SU-DHL-6 (cell line): ENCODE measurements at regions not wholly inside any gene's neighbourhood (a gene's known extent, or its start where the extent isn't known, plus 50 kb on each side); places are given as distances from the start of the nearest gene placed in this dataset.

Experiments used
- H2AFZ ChIP-seq: fragments of 200-600 bp; sonication (generic); 2 replicates; pipeline ENCODE4 v1.6.1; 2014; ENCODE audit warnings: low read depth, mild to moderate bottlenecking, moderate library complexity, mixed read lengths, antibody characterized with exemption, low read length; ENCODE audit not compliant: severe bottlenecking
- H3F3A ChIP-seq: fragments of 200-600 bp; shearing (Covaris generic); 2 replicates; pipeline ENCODE4 v1.6.0; 2016; ENCODE audit warnings: antibody characterized with exemption, mild to moderate bottlenecking; ENCODE audit not compliant: insufficient read depth
- H3K27ac ChIP-seq: fragments of 200-600 bp; sonication (generic); 2 replicates; pipeline ENCODE4 v1.5.1; 2016; ENCODE audit warnings: low read depth, mild to moderate bottlenecking, low read length, moderate library complexity, mixed read lengths
- H3K27me3 ChIP-seq: fragments of 200-600 bp; sonication (generic), shearing (Covaris generic); 2 replicates; pipeline ENCODE4 v1.6.0; 2014; ENCODE audit warnings: mild to moderate bottlenecking, low read length
- H3K36me3 ChIP-seq: fragments of 200-600 bp; sonication (generic); 2 replicates; pipeline ENCODE4 v1.6.1; 2014; ENCODE audit warnings: mild to moderate bottlenecking, low read length, mixed read lengths
- H3K4me2 ChIP-seq: fragments of 300-600, 200-600 bp; shearing (Covaris generic), sonication (generic); 2 replicates; pipeline ENCODE4 v1.6.0; 2014; ENCODE audit warnings: low read length, low read depth, mild to moderate bottlenecking; ENCODE audit not compliant: poor library complexity, severe bottlenecking
- H3K4me3 ChIP-seq: fragments of 200-600 bp; sonication (generic); 2 replicates; pipeline ENCODE4 v1.5.1; 2014; ENCODE audit warnings: antibody characterized with exemption, low read length, mild to moderate bottlenecking, mixed read lengths; ENCODE audit not compliant: insufficient read depth, poor library complexity, severe bottlenecking
- H3K79me2 ChIP-seq: fragments of 200-600 bp; sonication (generic); 2 replicates; pipeline ENCODE4 v1.6.1; 2014; ENCODE audit warnings: mild to moderate bottlenecking, low read length, moderate library complexity; ENCODE audit not compliant: insufficient read depth
- H3K9ac ChIP-seq: fragments of 200-600 bp; sonication (generic); 2 replicates; pipeline ENCODE4 v1.7.0; 2014; ENCODE audit warnings: mild to moderate bottlenecking, low read length
- H3K9me2 ChIP-seq: fragments of 200-600 bp; sonication (generic); replicated peaks from 2 replicates; pipeline ENCODE4 v1.6.1; 2014; ENCODE audit warnings: low read length; ENCODE audit not compliant: insufficient read depth
- H3K9me3 ChIP-seq: fragments of 200-600 bp; sonication (generic); 2 replicates; pipeline ENCODE4 v1.6.1; 2014; ENCODE audit warnings: low read length, mixed read lengths; ENCODE audit not compliant: insufficient read depth
- H4K20me1 ChIP-seq: fragments of 200-600 bp; sonication (generic); 2 replicates; pipeline ENCODE4 v1.6.1; 2014; ENCODE audit warnings: low read depth, mild to moderate bottlenecking, antibody characterized with exemption, low read length, moderate library complexity, mixed read lengths
- EZH2phosphoT487 ChIP-seq: fragments of 200-600 bp; sonication (generic), shearing (Covaris generic); conservative IDR thresholded peaks from 2 replicates; pipeline ENCODE4 v1.6.1; 2018; ENCODE audit warnings: mild to moderate bottlenecking, antibody characterized with exemption, low read length, moderate library complexity, mixed read lengths
- TF ChIP-seq, protein P1 (sequence below): fragments of 200-600 bp; sonication (generic); IDR thresholded peaks from one replicate; pipeline ENCODE4 v1.5.1; 2017; ENCODE audit warnings: antibody characterized with exemption, mild to moderate bottlenecking, low read length, moderate library complexity; ENCODE audit not compliant: insufficient read depth, poor library complexity, severe bottlenecking

DNA sequence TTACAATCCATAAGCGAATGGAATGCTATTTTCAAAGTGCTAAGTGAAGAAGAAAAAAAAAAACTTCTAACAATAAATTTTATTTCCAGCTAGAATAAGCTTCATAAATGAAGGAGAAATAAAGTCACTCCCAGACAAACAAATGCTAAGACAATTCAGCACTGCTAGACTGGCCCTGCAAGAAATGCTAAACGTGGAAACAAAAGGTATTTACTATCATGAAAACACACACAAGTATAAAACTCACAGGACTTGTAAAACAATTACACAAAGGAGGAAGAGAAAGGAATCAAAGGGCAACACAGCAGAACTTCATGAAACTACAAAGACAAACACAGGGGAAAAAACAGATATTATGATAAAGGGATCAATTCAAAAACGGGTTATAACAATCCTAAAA, 85.8 kb upstream of the NELL2 start:
- H4K20me1 ChIP-seq: no peaks in the 10 kb centered on the region
- no peaks in the 10 kb centered on the region for H3F3A ChIP-seq
- no peaks in the 10 kb centered on the region for H3K9me2 ChIP-seq
- H2AFZ ChIP-seq: no peak overlapping the region
- no peaks in the 10 kb centered on the region for H3K79me2 ChIP-seq
- no peak for TF ChIP-seq EZH2phosphoT487
- TF ChIP-seq, protein P1, sequence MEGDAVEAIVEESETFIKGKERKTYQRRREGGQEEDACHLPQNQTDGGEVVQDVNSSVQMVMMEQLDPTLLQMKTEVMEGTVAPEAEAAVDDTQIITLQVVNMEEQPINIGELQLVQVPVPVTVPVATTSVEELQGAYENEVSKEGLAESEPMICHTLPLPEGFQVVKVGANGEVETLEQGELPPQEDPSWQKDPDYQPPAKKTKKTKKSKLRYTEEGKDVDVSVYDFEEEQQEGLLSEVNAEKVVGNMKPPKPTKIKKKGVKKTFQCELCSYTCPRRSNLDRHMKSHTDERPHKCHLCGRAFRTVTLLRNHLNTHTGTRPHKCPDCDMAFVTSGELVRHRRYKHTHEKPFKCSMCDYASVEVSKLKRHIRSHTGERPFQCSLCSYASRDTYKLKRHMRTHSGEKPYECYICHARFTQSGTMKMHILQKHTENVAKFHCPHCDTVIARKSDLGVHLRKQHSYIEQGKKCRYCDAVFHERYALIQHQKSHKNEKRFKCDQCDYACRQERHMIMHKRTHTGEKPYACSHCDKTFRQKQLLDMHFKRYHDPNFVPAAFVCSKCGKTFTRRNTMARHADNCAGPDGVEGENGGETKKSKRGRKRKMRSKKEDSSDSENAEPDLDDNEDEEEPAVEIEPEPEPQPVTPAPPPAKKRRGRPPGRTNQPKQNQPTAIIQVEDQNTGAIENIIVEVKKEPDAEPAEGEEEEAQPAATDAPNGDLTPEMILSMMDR: no peak
- no peaks in the 10 kb centered on the region for H3K27me3 ChIP-seq
- H3K4me3 ChIP-seq: no peak overlapping the region
- H3K27ac ChIP-seq: no peak overlapping the region
- no peaks in the 10 kb centered on the region for H3K36me3 ChIP-seq
- H3K9ac ChIP-seq: no peak overlapping the region
- H3K4me2 ChIP-seq: no peak overlapping the region
- H3K9me3 ChIP-seq: no peaks in the 10 kb centered on the region

DNA sequence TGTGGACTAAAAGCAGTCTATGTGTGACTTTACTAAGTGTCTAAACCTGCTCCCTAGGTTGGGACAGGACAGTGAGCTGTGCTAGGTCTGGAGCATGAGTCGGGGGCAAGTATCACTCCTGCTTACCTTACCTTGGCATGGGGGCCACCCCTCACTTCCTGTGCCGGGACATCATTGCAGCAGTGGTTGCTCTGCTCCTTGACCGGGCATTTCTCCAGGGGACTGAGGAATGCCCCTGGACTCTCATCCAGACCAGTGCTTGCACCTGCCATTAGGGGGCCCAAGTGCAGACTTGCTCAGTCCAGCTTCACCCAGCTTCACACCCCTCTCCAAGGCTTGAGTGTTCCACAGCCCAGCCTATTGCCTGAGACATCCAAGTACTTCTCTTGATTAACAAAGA, 84.7 kb upstream of the NELL2 start:
- no peaks in the 10 kb centered on the region for H3K27me3 ChIP-seq
- H2AFZ ChIP-seq: no peak overlapping the region

DNA sequence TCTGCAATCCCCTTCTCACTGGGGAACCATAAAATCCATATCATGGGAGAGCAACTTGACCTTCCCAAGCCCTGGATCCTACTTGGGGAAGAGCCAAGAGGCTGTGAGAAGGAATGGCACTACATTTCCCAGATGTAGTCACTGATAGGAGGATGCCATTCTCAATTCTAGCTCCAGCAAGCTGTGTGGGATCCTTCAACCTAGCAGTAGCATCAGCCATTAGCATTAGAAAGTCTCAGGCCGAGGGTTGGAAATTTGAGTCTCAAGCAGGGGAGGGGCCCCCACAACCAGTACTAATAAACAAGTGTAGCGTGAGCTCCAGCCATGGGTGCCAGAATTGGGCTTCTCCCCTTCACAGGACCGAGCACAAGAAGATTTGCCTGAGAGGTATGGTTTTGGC, 84.3 kb upstream of the NELL2 start:
- no peaks in the 10 kb centered on the region for H3K36me3 ChIP-seq
- H3K79me2 ChIP-seq: no peaks in the 10 kb centered on the region
- H3F3A ChIP-seq: no peaks in the 10 kb centered on the region
- no peaks in the 10 kb centered on the region for H4K20me1 ChIP-seq
- H2AFZ ChIP-seq: no peak overlapping the region
- TF ChIP-seq EZH2phosphoT487: no peak
- TF ChIP-seq, protein P1: no peak
- no peak overlapping the region for H3K4me2 ChIP-seq
- H3K9me2 ChIP-seq: no peaks in the 10 kb centered on the region
- H3K27ac ChIP-seq: no peak overlapping the region
- no peak overlapping the region for H3K4me3 ChIP-seq
- H3K27me3 ChIP-seq: no peaks in the 10 kb centered on the region
- no peak overlapping the region for H3K9ac ChIP-seq
- no peaks in the 10 kb centered on the region for H3K9me3 ChIP-seq

More for the DNA sequence above, 84.7 kb upstream of the NELL2 start:
- H3K9ac ChIP-seq: no peak overlapping the region
- no peaks in the 10 kb centered on the region for H3K36me3 ChIP-seq
- H3F3A ChIP-seq: no peaks in the 10 kb centered on the region
- TF ChIP-seq, protein P1: no peak
- TF ChIP-seq EZH2phosphoT487: no peak
- no peak overlapping the region for H3K4me2 ChIP-seq
- no peaks in the 10 kb centered on the region for H4K20me1 ChIP-seq
- no peaks in the 10 kb centered on the region for H3K9me3 ChIP-seq
- H3K9me2 ChIP-seq: no peaks in the 10 kb centered on the region
- H3K79me2 ChIP-seq: no peaks in the 10 kb centered on the region
- H3K27ac ChIP-seq: no peak overlapping the region
- H3K4me3 ChIP-seq: no peak overlapping the region
